GM21528 (cell line): ENCODE measurements at regions not wholly inside any gene's neighbourhood (a gene's known extent, or its start where the extent isn't known, plus 50 kb on each side); places are given as distances from the start of the nearest gene placed in this dataset.

Source experiments
- ATAC-seq: cut with Tn5 transposase; IDR thresholded peaks from one replicate; pipeline ENCODE4 v1.9.1; 2021; ENCODE audit warnings: mild to moderate bottlenecking, moderate library complexity; ENCODE audit not compliant: unreplicated experiment, low FRiP score

DNA sequence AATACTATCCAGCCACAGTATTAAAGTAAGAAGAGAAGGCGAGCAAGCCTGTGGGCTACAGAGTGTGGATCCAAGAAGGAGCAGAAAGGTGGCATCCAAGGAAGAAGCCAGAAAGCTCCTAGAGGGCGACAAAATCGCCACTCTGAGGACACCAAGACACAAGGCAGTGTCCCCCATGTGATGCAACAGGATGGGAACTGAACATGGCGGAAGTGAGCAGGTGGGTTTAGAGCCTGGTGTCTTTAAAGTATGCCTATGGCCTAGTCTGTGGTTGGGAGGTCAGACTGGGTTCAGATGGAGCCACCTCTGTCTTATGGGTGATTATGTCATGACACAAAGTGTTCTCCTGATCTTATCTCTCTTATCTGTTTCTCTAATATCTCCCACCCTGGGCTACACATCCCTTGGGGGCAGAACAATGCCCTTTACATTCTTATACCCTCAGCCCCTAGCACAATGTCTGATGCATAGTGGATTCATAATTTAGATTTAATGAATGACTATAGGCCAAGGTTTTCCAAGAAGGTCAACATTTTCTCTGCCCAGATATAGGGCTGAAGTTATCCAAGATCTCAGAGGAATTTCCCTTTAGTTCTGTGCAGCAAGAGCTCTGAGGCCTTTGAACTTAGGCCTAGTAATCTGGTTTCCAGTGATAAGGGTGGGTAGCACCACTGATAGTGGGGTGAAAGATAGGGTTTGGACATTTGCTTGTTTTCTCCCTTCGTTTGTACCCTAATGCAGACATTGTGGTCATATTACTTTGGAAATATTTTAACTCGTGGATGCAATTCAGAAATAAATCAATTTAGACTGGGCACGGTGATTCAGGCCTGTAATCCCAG lies 167.3 kb upstream of the AKIRIN2 start:
- ATAC-seq = no peak

DNA sequence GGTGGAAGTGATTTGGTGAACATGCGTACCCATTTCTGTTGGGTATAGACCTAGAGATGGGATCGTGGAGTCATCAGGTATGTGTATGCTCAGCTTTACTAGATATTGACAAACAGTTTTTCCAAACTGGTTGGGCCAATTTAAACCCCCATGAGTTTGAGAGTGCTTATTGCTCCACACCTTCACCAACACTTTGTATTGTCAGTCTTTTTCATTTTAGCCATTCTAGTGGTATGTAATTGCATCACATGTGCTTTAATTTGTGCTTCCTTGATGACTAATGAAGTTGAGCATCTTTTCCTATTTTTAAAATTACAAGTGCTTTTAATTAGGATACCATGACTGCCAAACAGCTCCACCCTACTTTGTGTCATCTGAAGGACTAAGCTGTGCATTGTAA lies 158.9 kb upstream of the AKIRIN2 start:
- no peak for ATAC-seq

DNA sequence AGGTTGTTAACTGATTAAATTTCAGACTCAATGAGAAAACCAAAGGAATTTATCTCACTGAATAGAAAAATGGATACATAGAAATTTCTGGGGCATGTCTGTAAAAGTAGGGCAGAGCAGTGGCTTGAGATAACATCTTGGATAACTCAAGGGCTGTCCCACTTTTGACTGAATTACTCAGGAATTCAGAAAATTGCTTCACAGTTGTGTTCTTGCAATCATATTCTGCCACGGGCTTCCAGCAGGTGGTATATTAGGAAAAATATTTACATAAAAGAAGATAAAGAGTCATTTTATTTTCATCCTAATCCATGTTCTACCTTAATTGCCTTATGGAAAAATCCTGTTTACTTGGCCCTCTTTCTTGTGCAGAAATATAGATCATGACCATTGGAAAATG lies 156.4 kb upstream of the AKIRIN2 start:
- no peak for ATAC-seq

DNA sequence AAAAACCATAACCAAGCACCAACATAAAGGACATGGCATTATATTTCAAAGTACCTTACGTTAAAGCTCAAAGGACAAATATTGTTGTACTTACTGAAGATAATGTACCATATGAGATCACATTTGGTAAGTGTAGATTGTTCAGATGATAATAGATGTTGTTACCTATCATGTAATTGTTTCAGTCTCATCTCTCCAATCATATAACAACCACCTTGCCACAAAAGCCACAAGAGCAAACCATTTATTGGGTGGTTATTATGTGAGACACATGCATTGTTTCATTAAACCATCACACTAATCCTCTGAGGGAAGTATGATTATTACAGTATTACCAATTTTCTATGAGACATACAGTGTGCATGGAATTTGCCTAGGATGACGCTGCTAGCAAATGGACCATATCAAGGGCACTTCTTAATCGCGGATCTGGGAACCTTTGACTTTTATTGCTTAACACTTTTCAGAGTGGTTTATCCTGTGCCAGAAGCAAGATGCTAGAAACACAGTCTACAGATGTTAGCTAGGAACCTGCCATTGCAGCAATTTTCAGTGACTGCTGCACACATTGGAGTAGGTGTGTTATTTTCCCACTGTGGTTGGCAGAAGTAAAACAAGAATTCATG lies 149.8 kb upstream of the AKIRIN2 start:
- no peak for ATAC-seq

DNA sequence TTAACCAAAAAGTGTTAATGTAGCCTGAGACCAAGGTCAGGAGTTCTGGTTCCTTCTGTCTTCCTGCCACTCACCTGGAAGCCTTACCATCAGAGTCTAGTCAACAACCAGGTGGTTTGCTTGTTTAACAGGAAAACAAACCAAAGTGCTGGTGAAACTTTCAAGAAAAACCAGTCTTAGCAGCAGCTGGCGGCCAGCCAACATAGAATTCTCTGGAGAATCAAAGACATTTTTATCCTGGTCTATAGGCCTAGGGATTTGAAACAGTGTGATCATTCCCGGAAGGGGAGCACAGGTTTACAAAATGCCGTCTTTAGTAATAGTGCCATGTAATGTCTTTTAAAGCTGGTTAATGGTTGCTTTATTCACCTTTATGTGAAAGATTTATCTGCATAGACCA lies 146.6 kb upstream of the AKIRIN2 start:
- ATAC-seq = no peak

DNA sequence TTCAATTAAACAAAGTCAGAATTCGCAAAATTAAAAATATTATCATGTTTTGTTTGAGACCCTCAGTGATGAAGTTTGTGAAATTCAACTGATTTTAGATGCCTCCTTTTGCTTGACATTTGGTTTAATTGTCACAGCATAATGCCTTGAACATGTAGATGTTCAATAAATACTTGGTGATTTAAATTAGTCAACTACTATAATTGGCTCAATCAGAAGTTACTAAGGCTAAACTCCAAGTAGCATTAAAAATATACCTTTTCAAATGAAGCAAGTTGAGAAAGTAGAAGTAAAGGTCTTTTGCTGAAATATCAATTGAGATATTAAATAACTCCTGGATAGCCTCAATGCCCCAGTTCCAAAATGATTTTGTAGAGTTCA lies 145.8 kb upstream of the AKIRIN2 start:
- ATAC-seq = no peak

DNA sequence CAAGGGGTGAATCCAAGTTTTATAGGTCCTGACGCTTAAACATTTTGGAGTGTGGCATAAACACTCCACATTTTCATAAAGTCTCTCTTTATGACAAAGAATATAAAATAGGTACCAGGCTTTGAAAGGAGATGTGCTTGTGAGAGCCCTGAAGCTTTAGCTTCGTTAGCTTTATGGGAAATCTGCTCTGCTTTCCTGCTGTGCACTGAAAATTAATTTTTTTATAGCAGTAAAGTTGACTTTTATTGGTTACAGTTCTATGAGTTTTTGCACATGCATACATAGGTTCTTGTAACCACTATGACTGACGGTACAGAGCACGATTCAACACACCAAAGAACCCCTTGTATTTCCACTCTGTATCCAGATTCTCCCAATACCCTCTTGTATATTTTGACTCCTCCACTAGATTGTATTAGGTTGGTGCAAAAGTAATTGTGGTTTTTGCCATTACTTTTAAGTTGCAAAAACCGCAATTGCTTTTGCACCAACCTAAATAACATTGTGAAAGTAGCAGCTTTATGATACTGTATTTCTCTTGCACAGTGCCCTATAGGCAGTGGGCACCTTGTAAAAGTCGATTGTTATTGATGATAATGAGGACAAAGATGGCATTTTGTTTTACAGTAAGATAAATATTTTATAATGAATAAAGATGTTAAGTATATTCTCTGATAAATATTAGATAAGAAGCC lies 145.2 kb upstream of the AKIRIN2 start:
- ATAC-seq = no peak

DNA sequence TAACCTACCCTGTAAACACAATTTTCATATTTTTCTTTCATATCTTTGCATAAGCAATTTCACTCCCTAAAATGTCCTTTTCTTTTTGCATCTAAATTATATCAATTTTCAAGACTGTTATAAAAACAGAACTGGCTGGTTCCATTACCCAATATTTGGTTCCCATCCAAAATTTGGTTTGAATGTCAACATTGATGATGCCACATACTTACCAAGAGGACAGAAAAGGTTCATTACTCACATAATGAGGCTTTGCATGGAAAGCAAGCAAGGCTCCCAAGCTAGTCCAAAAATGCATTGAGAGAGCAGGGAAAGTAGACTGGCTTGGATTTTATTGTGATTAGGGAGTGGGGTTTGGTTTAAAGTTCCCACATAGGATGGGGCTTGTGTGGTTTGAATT lies 144.4 kb upstream of the AKIRIN2 start:
- ATAC-seq = no peak

DNA sequence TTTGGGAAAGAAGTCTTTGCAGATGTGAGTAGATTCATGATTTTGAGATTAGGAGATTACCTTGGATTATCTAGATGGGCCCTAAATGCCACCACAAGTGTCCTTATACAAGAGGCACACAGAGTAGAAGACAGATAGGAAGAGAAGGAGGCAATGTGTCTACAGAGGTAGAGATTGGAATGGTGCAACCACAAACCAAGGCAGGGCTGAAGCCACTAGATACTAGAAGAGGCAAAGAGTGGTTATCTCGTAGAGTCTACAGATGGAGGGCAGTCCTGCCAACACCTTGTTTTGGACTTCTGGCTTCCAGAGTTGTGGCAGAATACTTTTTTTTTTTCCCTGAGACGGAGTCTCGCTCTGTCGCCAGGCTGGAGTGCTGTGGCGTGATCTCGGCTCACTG lies 138.3 kb upstream of the AKIRIN2 start:
- no peak for ATAC-seq

DNA sequence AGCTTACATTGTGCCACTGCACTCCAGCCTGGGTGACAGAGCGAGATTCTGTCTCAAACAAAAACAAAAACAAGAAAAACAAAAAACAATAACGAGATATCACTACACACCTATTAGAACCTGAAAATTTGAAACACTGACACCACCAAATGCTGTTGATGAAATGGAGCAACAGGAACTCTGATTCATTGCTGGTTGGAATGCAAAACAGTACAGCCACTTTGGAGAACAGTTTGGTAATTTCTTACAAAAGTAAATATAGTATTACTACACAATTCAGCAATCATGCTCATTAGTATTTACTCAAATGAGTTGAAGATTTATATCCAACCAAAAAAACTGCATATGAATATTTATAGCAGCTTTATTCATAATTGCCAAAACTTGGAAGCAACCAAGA lies 135.8 kb upstream of the AKIRIN2 start:
- no peak for ATAC-seq

DNA sequence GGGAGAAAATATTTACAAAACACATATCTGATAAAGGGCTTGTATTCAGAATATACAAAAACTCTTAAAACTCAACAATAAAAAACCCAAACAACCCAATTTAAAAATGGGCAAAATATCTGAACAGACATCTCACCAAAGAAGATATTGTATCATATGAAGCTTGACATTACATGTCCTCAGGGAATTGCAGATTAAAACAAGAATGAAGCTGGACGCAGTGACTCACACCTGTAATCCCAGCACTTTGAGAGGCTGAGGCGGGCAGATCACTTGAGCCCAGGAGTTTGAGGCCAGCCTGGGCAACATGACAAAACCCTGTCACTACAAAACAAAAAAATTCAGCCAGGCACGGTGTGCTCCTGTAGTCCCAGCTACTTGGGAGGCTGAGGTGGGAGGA lies 135.4 kb upstream of the AKIRIN2 start:
- ATAC-seq = no peak

DNA sequence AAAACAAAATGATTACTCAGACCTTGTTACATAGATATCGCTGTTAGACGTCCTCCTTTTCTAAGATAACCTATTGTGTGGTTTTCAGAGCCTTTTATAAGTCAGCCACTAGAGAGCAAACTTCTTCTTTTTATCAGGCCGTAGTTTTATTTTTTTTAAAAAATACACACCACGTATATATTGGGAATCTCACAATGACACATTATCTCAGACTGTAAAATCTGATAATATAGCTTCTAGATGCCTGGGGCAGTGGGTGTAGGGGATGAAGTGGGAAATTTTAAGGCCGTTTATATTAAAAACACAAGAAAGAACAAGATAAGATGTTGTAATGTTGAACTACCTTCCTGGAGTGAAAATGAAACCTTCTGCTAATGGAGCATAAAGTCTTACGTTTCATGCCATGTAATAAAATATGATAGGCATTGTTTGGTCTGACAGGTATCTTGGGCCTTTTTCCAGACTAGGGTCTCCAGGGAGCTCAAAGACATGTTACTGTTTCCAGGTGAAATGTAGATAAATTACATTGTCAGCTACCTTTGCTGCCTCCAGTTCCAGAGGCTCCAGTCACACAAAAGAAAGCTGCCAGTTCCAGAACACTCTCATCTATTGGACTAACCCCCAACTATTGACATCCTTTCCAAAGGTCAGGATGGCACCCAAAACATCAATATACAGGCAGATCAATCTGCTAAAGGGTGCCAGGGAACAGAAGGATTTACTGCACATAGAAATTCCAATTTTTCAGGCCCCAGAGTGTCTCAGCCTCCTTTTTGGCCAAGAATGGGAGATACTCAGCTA lies 130.2 kb upstream of the AKIRIN2 start:
- no peak for ATAC-seq

DNA sequence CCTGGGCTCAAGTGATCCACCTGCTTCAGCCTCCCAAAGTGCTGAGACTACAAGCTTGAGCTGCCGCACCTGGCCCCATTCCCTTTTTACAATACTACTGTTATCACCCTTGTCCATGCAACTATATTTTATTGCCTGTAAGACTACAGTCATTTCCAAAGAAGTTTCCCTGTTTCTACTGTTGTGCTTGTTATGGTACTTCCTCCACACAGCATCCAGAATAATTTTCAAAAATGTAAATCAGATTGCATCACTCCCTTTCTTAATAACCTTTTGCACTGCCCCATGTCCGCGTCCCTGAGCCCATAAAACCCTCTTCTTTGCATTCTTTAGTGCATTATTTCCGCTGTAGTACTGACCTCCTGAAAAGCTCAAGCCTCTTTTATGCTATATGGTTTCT lies 128.9 kb upstream of the AKIRIN2 start:
- ATAC-seq = no peak

DNA sequence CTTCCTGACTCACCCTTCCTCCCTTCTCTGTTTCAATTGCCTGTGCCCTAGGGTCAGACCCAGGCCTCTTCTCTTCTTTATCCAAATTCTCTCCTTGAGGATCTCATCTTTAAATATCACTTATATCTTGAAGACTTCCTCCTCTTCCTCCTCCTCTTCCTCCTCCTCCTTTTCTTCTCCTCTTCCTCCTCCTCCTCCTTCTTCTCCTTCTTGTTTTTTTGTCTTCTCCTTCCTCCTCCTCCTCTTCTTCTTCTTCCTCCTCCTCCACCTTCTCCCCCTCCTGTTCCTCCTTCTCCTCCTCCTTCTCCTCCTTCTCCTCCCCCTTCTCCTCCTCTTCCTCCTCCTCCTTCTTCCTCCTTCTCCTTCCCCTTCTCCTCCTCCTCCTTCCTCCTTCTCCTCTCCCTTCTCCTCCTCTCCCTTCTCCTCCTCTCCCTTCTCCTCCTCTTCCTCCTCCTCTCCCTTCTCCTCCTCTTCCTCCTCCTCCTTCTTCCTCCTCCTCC lies 127.6 kb upstream of the AKIRIN2 start:
- no peak for ATAC-seq

DNA sequence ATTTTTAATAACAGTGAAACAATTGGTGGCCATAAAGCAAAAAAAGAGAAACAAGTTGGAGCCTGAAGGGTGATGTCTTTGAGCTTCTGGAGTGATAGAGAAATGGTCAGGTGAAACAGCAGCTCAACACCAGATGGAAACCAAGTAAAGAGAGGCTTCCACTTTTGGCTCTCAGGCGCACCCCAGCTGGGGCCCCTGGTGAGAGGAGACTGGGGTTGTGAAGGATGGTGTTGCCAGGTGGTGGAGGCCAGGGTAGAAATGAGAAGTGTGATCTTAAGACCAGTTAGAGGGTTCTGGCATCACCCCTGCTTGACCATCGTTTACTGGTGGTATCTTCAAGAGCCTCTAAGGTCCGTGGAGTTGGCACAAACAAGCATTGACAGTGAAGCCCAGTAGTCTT lies 126.0 kb upstream of the AKIRIN2 start:
- ATAC-seq = no peak

DNA sequence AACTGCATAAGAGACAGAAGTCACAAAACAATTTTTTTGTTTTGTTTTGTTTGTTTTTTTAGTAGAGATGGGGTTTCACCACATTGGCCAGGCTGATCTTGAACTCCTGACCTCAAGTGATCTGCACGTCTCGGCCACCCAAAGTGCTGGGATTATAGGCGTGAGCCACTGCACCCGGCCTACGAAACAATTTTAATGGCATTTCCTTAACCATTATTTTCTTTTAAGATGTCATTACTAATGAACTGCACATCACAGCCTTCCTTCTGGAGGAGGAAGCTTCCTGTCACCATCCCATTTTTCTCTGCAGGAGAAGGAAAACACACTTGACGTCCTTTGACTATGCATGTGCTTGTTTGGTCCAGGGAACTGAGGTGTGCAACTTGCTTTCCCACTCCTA lies 125.3 kb upstream of the AKIRIN2 start:
- no peak for ATAC-seq

DNA sequence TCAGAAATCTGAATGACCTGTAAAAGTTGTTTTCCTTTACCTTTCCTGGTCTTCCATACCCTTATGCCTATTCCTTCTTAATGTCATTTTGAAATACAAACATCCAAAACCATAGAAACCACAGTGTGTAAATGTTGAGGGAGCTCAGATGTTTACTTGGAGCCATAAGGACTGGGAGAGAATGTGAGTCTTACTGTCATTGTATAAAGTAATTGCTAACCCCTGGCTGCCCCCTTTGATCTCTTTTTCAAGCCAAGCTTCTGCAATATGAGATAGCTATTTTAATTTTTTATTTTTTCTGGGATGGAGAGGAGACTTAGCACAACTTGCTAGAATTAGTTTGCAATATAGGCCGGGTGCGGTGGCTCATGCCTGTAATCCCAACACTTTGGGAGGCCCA lies 124.4 kb upstream of the AKIRIN2 start:
- no peak for ATAC-seq

DNA sequence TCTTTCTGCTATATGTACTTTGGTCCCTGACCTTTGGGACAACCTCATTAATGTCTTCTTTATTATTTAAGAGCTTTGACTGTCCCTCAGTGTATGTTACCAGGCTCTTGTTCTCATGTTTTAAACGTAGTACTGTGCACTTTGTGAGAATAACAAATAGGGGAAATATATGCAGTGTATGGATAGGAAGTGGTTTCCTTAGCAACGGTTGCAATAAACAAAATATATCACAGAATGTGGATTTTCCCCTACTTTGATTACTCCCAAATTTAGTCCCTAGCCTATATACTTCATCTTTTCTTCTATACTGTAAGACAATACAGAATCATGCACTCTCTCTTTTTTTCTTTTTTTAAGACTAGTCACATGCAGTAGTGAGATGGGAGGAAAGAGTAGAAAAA lies 123.8 kb upstream of the AKIRIN2 start:
- no peak for ATAC-seq

DNA sequence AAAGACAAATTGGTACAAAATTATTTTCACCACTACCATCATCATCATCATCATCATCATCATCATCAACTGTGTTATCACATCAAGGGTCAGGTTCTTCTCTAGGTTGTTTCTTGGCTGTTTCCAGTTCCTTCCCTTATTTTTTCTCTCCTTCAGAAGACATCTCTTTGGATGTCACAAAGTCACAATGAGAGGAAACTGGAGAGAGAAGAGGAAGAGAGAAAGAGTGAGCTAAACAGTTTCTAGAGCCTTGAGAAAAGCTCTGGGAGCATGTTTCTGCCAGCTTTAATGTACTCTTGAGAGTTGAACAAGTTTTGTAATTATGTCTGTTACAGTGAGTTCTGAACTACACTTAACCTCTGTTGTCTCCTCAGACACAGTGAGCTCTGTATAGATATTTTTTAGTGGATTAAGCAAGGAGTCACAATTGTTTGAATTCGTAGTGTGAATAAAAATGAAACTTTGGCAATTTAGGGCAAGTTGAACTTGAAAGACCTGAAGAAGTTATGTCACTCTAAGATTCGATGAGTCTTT lies 123.0 kb upstream of the AKIRIN2 start:
- ATAC-seq = no peak

DNA sequence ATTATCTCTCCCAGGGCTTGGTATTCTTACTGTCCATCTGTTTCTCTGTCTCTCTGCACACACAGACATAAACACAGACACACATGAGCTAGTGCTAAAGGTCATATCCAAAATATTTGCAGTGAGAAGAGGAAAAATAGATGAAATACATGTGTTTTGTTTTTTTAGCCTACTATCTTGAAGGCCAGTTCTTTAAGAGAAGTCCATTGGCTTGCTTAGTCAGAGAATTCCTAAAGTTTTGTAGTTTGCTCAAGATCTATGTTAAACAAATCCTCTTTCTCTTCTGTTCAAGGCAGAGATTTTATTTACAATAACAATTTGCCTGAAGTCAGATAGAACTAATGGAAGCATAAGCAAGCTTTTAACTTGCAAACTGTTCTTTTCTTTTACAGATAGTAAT lies 120.0 kb upstream of the AKIRIN2 start:
- ATAC-seq = no peak
